Upper lobe of left lung (tissue), 6 donors: ENCODE measurements at regions not wholly inside any gene's neighbourhood (a gene's known extent, or its start where the extent isn't known, plus 50 kb on each side); places are given as distances from the start of the nearest gene placed in this dataset.

Experiments used
- ATAC-seq, 2 donors: fragments of 200-7000 bp; cut with Tn5 transposase; one replicate each; pipeline ENCODE4 v1.9.1; 2022; ENCODE audit warnings: mild to moderate bottlenecking in 2 of 2, moderate library complexity in 2 of 2; ENCODE audit not compliant: low FRiP score in 2 of 2
- DNase-seq, 2 donors: peaks; one replicate each; pipeline ENCODE4 v3.0.0-alpha.2; 2019 to 2020
- H3K27ac ChIP-seq, 4 donors: fragments of 200-600 bp; sonication (generic); one replicate each; pipeline ENCODE4 v1.5.1; 2016 to 2019
- H3K27me3 ChIP-seq, 4 donors: fragments of 200-600 bp; sonication (generic); one replicate each; pipeline ENCODE4 v1.5.1; 2017 to 2019
- H3K36me3 ChIP-seq, 4 donors: fragments of 200-600 bp; sonication (generic); one replicate each; pipeline ENCODE4 v1.5.1; 2016 to 2019
- H3K4me1 ChIP-seq, 4 donors: fragments of 200-600 bp; sonication (generic); one replicate each; pipeline ENCODE4 v1.5.1; 2018 to 2019
- H3K4me3 ChIP-seq, 4 donors: fragments of 200-600 bp; sonication (generic); one replicate each; pipeline ENCODE4 v1.5.1; 2017 to 2019; ENCODE audit warnings: mild to moderate bottlenecking in 2 of 4, moderate library complexity in 1 of 4
- H3K9me3 ChIP-seq, 4 donors: fragments of 200-600 bp; sonication (generic); one replicate each; pipeline ENCODE4 v1.5.1; 2018 to 2019
- CTCF ChIP-seq, 6 experiments: fragments of 450-650 bp in 4 of 6; fragments of 200-600 bp in 2 of 6; sonication (generic) in 2 of 6; IDR thresholded peaks; one replicate each; pipeline ENCODE4 v1.5.1; 2016 to 2019; ENCODE audit warnings: antibody characterized with exemption in 6 of 6
- EP300 ChIP-seq, 4 donors: sonication (generic); formaldehyde crosslinking; IDR thresholded peaks; one replicate each; pipeline ENCODE4 v1.5.1; 2017; ENCODE audit warnings: antibody characterized with exemption in 4 of 4, control low read depth in 2 of 4
- POLR2A ChIP-seq, 4 donors: fragments of 450-650 bp; IDR thresholded peaks; one replicate each; pipeline ENCODE4 v1.5.1; 2016 to 2017; ENCODE audit warnings: antibody characterized with exemption in 4 of 4, mild to moderate bottlenecking in 2 of 4
- POLR2AphosphoS5 ChIP-seq, 2 donors: sonication (generic); formaldehyde crosslinking; IDR thresholded peaks; one replicate each; pipeline ENCODE4 v1.5.1; 2017; ENCODE audit warnings: antibody characterized with exemption in 2 of 2
- WGBS, 2 donors: methylation state at CpG; one replicate each; pipeline ENCODE4 v1.1.5; 2017 to 2018; 5-methylcytosine and 5-hydroxymethylcytosine counted together
- donor health status: DM: no; HTN: no; CAD: no; lungs with moderate emphysema.
- donor health status: DM: no; HTN: yes; CAD: no; lungs with severe emphysema.

GRCh38 chr10:2214805-2215204 lies 477.5 kb upstream of the ADARB2 start:
- ATAC-seq (no peak), DNase-seq (no peak)
- Histone ChIP-seq H3K4me1 (no peaks in the 10 kb centered on the region), H3K27me3 (no peaks in the 10 kb centered on the region), H3K9me3 (no peaks in the 10 kb centered on the region), H3K4me3 (no peak overlapping the region), H3K27ac (no peak overlapping the region), H3K36me3 (no peaks in the 10 kb centered on the region)
- 63 to 68% methylated on average over 10 of the region's 10 CpGs for WGBS, 2 donors
- TF ChIP-seq EP300 (IDR thresholded peaks at IDR 0.05): no peak
- TF ChIP-seq POLR2A (IDR thresholded peaks at IDR 0.05): no peak
- TF ChIP-seq CTCF (IDR thresholded peaks at IDR 0.05): no peak
- no peak for TF ChIP-seq POLR2AphosphoS5 (IDR thresholded peaks at IDR 0.05)

DNA sequence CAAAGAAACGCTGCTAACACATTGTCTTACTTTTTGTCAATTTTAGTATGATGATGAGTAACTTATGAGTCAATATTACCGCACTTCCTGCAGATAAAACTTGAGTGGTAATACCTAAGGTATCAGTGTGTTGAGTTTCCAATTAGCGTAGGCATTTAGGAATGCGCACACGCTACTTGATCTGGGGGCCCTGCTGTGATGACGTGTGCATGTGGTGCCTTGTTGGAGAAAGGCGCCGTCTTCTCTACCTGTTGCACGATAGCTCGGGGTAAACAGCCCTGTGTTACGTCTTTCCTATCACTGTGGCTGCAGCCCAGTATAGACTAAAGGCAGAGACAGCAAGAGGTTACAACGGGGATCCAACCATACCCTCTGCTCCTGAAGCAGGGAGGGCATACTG lies 476.8 kb upstream of the ADARB2 start:
- Histone ChIP-seq H3K4me3 (no peak overlapping the region), H3K4me1 (no peaks in the 10 kb centered on the region), H3K9me3 (no peaks in the 10 kb centered on the region), H3K27me3 (no peaks in the 10 kb centered on the region), H3K36me3 (no peaks in the 10 kb centered on the region), H3K27ac (no peak overlapping the region)
- WGBS, 2 donors: 87 to 89% methylated on average over 11 to 12 of the region's 12 CpGs
- TF ChIP-seq POLR2A (IDR thresholded peaks at IDR 0.05) (no peak), EP300 (IDR thresholded peaks at IDR 0.05) (no peak), CTCF (IDR thresholded peaks at IDR 0.05) (no peak), POLR2AphosphoS5 (IDR thresholded peaks at IDR 0.05) (no peak)
- DNase-seq (no peak), ATAC-seq (no peak)

DNA sequence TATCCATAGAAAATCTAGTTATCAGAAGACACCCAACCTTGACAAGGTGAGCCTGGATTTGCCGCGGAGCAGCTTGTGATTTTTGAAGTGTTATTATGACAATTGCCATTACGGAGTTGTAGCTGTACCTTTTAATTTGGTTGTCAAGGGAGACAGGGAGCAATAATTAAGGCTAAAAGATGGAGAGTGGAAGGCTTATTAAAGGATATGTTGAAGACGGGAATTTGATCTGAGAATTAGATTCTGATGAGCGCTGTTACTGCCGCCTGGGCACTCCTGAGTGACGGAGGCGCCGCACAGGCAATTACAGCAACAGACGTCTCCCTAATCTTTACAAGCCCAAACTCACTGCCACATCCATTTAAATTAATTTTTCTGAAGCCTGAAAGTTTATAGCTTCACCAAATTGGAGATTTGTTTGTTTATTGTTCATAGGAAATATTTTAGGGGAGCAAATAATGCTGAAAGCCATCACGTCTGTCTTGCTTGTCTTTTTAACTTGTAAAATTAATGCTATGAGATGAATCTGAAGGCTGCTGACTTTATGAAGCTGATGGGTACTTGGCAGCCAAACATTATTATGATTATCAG lies 475.0 kb upstream of the ADARB2 start:
- no peak for DNase-seq
- Histone ChIP-seq H3K36me3 (no peaks in the 10 kb centered on the region), H3K9me3 (no peaks in the 10 kb centered on the region), H3K27me3 (no peaks in the 10 kb centered on the region), H3K4me1 (no peaks in the 10 kb centered on the region), H3K27ac (no peak overlapping the region), H3K4me3 (no peak overlapping the region)
- TF ChIP-seq EP300 (IDR thresholded peaks at IDR 0.05) (no peak), CTCF (IDR thresholded peaks at IDR 0.05) (no peak), POLR2AphosphoS5 (IDR thresholded peaks at IDR 0.05) (no peak), POLR2A (IDR thresholded peaks at IDR 0.05) (no peak)
- no peak for ATAC-seq
- WGBS, 2 donors: 74 to 76% methylated on average over 11 of the region's 11 CpGs

DNA sequence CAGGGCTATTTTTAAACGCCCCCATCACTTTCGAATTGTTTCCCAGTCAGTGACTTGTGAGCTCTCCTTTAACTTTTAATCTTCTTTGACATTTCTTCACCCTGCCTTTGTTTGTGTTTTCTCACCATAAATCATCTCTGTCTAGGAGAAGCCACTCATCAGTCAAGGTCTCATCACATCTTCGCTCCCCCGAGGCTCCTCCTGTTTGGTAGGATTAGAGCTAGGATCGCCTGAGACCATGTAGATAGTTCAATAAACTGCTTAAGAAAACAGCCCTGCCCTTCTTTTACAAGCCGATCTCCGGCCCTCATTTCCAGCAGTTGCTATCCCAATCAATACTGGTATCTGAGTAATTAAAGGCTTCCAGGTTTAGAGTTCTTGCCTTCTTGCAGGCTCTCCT lies 472.8 kb upstream of the ADARB2 start:
- no peak overlapping the region for H3K4me3 ChIP-seq
- DNase-seq (no peak), ATAC-seq (no peak)
- no peak for TF ChIP-seq CTCF (IDR thresholded peaks at IDR 0.05)
- no peak for TF ChIP-seq POLR2AphosphoS5 (IDR thresholded peaks at IDR 0.05)
- no peaks in the 10 kb centered on the region for H3K9me3 ChIP-seq
- no peak overlapping the region for H3K27ac ChIP-seq
- no peaks in the 10 kb centered on the region for H3K27me3 ChIP-seq
- no peaks in the 10 kb centered on the region for H3K36me3 ChIP-seq
- H3K4me1 ChIP-seq: no peaks in the 10 kb centered on the region
- WGBS, 2 donors: 26 to 29% methylated on average over 7 of the region's 7 CpGs

GRCh38 chr10:2208106-2208505 lies 470.8 kb upstream of the ADARB2 start:
- TF ChIP-seq POLR2A (IDR thresholded peaks at IDR 0.05): no peak
- TF ChIP-seq CTCF (IDR thresholded peaks at IDR 0.05): no peak
- TF ChIP-seq POLR2AphosphoS5 (IDR thresholded peaks at IDR 0.05): no peak

More at GRCh38 chr10:2208106-2208505, 470.8 kb upstream of the ADARB2 start:
- no peak for DNase-seq
- H3K4me1 ChIP-seq: no peaks in the 10 kb centered on the region
- 70 to 74% methylated on average over 7 of the region's 7 CpGs for WGBS, 2 donors
- ATAC-seq: no peak
- no peaks in the 10 kb centered on the region for H3K36me3 ChIP-seq
- no peaks in the 10 kb centered on the region for H3K9me3 ChIP-seq
- H3K27me3 ChIP-seq: no peaks in the 10 kb centered on the region
- no peak overlapping the region for H3K4me3 ChIP-seq
- H3K27ac ChIP-seq: no peak overlapping the region
